ENCODE measurements at regions not wholly inside any gene's neighbourhood (a gene's known extent, or its start where the extent isn't known, plus 50 kb on each side); places are given as distances from the start of the nearest gene placed in this dataset.

- TF ChIP-seq ZNF317 (CRISPR knock-in tag; IDR thresholded peaks at IDR 0.05; ENCODE audit: borderline replicate concordance, low read depth): no peak
- TF ChIP-seq CTCF (IDR thresholded peaks at IDR 0.05): no peak
- TF ChIP-seq ATF3 (CRISPR knock-in tag; conservative IDR thresholded peaks at IDR 0.05): no peak
- TF ChIP-seq TEAD1 (CRISPR knock-in tag; IDR thresholded peaks at IDR 0.05): no peak
- no peak for TF ChIP-seq TEAD4 (CRISPR knock-in tag; IDR thresholded peaks at IDR 0.05)
- TF ChIP-seq RORB (CRISPR knock-in tag; IDR thresholded peaks at IDR 0.05): no peak
- TF ChIP-seq E2F1 (CRISPR knock-in tag; IDR thresholded peaks at IDR 0.05): no peak
These were observed 360.4 kb upstream of the FRG2C start for GRCh38 chr3:75303741-75304140.

Measured in WTC11 (cell line).